MM.1S (cell line): ENCODE measurements at regions not wholly inside any gene's neighbourhood (a gene's known extent, or its start where the extent isn't known, plus 50 kb on each side); places are given as distances from the start of the nearest gene placed in this dataset.

ENCODE experiments used
- DNase-seq: peaks from one replicate; pipeline ENCODE4 v3.0.0-alpha.2; 2015
- H2AFZ ChIP-seq: fragments of 300-600 bp; sonication (generic); 2 replicates; pipeline ENCODE4 v1.6.0; 2016; ENCODE audit warnings: antibody characterized with exemption, low read length
- H3F3A ChIP-seq: fragments of 300-600 bp; sonication (generic); 2 replicates; pipeline ENCODE4 v1.6.1; 2016; ENCODE audit warnings: mild to moderate bottlenecking, antibody characterized with exemption, low read length, moderate library complexity, mixed read lengths; ENCODE audit not compliant: insufficient read depth
- H3K27ac ChIP-seq: fragments of 300-600 bp; sonication (generic); 2 replicates; pipeline ENCODE4 v1.5.1; 2016; ENCODE audit warnings: mild to moderate bottlenecking, low read length
- H3K27me3 ChIP-seq: fragments of 300-600 bp; sonication (generic); replicated peaks from 2 replicates; pipeline ENCODE4 v1.6.0; 2016; ENCODE audit warnings: low read length; ENCODE audit not compliant: insufficient read depth
- H3K36me3 ChIP-seq: fragments of 300-600 bp; sonication (generic); replicated peaks from 2 replicates; pipeline ENCODE4 v1.6.1; 2016; ENCODE audit warnings: mild to moderate bottlenecking, low read length, mixed read lengths; ENCODE audit not compliant: insufficient read depth
- H3K4me1 ChIP-seq: fragments of 300-600 bp; sonication (generic); 2 replicates; pipeline ENCODE4 v1.6.1; 2016; ENCODE audit warnings: low read length, mixed read lengths
- H3K4me2 ChIP-seq: fragments of 300-600 bp; sonication (generic); 2 replicates; pipeline ENCODE4 v1.6.0; 2016; ENCODE audit warnings: low read depth, low read length
- H3K4me3 ChIP-seq: fragments of 300-600 bp; sonication (generic); 2 replicates; pipeline ENCODE4 v1.5.1; 2016; ENCODE audit warnings: low read length, mixed read lengths
- H3K79me2 ChIP-seq: fragments of 300-600 bp; sonication (generic); 2 replicates; pipeline ENCODE4 v1.6.1; 2016; ENCODE audit warnings: mixed run types, low read length, mixed read lengths
- H3K9ac ChIP-seq: fragments of 300-600 bp; sonication (generic); 2 replicates; pipeline ENCODE4 v1.6.1; 2016; ENCODE audit warnings: low read length, mixed read lengths
- H3K9me2 ChIP-seq: fragments of 300-600 bp; sonication (generic); replicated peaks from 2 replicates; pipeline ENCODE4 v1.6.1; 2016; ENCODE audit warnings: mild to moderate bottlenecking, low read length, mixed read lengths; ENCODE audit not compliant: insufficient read depth
- H3K9me3 ChIP-seq: fragments of 300-600 bp; sonication (generic); replicated peaks from 2 replicates; pipeline ENCODE4 v1.6.1; 2016; ENCODE audit warnings: mild to moderate bottlenecking, low read length, mixed read lengths; ENCODE audit not compliant: insufficient read depth
- H4K20me1 ChIP-seq: fragments of 300-600 bp; sonication (generic); 2 replicates; pipeline ENCODE4 v1.6.1; 2016; ENCODE audit warnings: mild to moderate bottlenecking, low read length, moderate library complexity, mixed read lengths; ENCODE audit not compliant: insufficient read depth
- EZH2 ChIP-seq: fragments of 300-600 bp; sonication (generic); optimal IDR thresholded peaks from 2 replicates; pipeline ENCODE3; 2017; ENCODE audit warnings: low read depth, mild to moderate bottlenecking, antibody characterized with exemption, low read length, mixed read lengths
- EZH2phosphoT487 ChIP-seq: fragments of 300-600 bp; sonication (generic); IDR thresholded peaks from 2 replicates; pipeline ENCODE4 v1.6.1; 2018; ENCODE audit warnings: antibody characterized with exemption, low read length
- TF ChIP-seq, protein P1 (sequence below): fragments of 300-600 bp; sonication (generic); IDR thresholded peaks from 2 replicates; pipeline ENCODE4 v1.5.1; 2016; ENCODE audit warnings: antibody characterized with exemption, low read length, mixed read lengths

DNA sequence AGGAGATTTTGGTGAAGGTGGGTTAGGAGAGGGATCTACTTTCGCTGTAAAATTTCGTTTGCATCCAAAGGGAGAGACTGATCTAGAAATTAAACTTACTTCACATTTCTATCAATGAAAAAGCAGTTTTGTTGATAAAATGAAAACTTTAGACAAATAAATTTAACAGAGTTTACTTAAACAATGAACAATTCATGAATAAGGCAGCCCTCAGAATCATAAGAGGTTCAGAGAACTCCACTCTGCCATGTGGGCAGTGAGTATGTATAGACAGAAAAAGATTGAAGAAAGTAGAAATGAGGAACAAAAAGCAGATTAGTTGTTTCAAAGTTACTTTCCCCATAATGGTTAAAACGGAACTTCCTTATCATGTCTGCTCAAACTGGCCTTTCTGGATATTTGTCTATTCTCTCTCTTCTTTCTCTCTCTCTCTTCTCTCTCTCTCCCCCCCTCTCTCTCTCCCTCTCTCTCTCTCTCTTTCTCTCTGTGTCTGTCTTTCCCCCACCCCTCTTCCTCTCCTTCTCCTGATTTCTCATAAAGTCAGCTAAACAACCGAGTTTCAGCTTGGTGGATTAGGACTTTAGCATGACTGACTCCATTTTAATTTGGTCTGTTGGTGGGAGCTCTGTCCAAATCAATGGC lies 248.9 kb downstream of the TJP1 start:
- no peak overlapping the region for H3K4me2 ChIP-seq
- no peaks in the 10 kb centered on the region for H4K20me1 ChIP-seq
- H3K9me3 ChIP-seq: no peaks in the 10 kb centered on the region
- H3K36me3 ChIP-seq: no peaks in the 10 kb centered on the region
- H3K4me3 ChIP-seq: no peak overlapping the region
- TF ChIP-seq EZH2phosphoT487 (no peak), EZH2 (no peak)
- TF ChIP-seq, protein P1, sequence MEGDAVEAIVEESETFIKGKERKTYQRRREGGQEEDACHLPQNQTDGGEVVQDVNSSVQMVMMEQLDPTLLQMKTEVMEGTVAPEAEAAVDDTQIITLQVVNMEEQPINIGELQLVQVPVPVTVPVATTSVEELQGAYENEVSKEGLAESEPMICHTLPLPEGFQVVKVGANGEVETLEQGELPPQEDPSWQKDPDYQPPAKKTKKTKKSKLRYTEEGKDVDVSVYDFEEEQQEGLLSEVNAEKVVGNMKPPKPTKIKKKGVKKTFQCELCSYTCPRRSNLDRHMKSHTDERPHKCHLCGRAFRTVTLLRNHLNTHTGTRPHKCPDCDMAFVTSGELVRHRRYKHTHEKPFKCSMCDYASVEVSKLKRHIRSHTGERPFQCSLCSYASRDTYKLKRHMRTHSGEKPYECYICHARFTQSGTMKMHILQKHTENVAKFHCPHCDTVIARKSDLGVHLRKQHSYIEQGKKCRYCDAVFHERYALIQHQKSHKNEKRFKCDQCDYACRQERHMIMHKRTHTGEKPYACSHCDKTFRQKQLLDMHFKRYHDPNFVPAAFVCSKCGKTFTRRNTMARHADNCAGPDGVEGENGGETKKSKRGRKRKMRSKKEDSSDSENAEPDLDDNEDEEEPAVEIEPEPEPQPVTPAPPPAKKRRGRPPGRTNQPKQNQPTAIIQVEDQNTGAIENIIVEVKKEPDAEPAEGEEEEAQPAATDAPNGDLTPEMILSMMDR: no peak
- peaks cover 3% of the 10 kb centered on the region for H3F3A ChIP-seq
- H3K4me1 ChIP-seq: peaks cover 3% of the 10 kb centered on the region; the same call in 1 of the 2 replicates
- no peak overlapping the region for H2AFZ ChIP-seq
- H3K27me3 ChIP-seq: peaks cover 18% of the 10 kb centered on the region
- H3K27ac ChIP-seq: no peak overlapping the region
- no peaks in the 10 kb centered on the region for H3K9me2 ChIP-seq
- no peaks in the 10 kb centered on the region for H3K79me2 ChIP-seq
- H3K9ac ChIP-seq: no peak overlapping the region
- DNase-seq: no peak

DNA sequence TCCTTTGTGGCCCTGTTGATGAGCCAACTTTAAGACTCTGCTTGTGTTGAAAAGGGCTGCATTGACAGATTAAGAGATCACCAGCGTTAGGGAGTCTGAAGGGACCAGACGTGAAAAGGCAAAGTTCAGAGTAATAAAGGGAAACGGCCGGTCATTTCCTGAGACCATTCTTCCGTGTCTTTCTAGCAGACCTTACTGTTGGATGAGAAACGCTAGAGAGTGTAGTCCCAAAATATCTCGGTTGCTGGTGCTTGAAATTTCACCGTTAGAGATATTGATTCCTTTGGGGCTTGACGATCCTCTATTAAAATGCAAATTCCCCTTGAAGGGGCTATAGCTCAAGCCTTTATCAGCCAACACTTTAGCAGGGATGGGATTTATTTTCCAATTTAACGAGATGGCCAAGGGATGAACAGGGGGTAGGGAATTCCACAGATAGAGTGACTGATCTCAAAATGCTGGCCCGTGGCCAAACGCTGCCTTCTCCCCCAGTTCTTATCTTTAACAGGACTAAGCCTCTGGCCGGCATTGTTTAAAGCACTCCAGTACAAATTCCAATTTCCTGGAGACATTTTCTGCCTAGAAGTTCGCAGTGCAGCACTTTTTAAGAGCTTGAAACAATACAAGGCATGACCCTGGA lies 250.4 kb downstream of the TJP1 start:
- Histone ChIP-seq H3K9me2 (no peaks in the 10 kb centered on the region), H3K27me3 (peaks cover 18% of the 10 kb centered on the region), H3F3A (peaks cover 3% of the 10 kb centered on the region), H3K4me1 (peaks cover 3% of the 10 kb centered on the region; the same call in 1 of the 2 replicates), H3K9me3 (no peaks in the 10 kb centered on the region), H3K79me2 (no peaks in the 10 kb centered on the region), H3K36me3 (no peaks in the 10 kb centered on the region), H4K20me1 (no peaks in the 10 kb centered on the region), H3K9ac (no peak overlapping the region), H2AFZ (no peak overlapping the region), H3K27ac (no peak overlapping the region), H3K4me3 (no peak overlapping the region), H3K4me2 (peak overlapping the region; percentile 88; the same call in 1 of the 2 replicates)
- no peak for DNase-seq
- no peak for TF ChIP-seq EZH2
- no peak for TF ChIP-seq EZH2phosphoT487
- TF ChIP-seq, protein P1: no peak

DNA sequence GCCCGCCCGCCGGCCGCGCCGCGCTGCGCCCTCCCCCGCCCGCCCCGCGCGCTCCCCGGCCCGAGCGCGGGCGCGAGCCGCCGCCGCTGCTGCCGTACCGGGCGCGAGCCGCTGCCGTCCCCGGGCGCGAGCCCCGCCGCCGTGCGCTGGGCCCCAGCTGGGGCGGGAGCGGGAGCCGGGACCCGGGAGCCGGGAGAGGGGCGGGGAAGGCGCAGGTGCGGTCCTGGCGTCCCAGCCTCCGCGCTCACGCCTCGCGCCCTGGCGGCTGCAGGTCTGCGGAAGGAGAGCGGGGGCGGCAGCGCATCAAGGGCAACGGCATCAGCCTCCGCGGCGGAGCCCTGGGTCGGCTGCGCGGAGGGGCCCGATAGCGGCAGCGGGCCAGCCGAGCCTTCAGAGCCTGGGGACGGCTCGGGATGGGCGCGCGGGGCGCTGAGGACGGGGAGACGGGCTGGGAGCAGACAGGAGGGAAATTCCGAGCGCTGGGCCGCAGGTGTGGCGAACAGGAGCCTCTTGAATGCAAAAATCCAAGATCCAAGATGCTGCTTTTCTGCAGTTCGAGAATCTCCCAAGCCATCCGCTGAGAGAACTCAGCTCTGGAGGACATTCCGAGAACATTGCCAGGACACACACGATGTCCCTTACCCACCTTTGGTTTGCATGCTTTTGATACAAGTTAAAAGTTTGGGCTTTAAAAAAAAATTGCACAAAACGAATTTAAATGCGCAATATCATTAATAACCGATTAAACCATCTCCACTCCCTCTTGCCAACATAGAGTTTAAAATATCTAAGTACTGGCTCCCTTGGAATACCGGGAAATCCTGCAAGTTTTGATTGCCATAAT lies 251.1 kb downstream of the TJP1 start:
- Histone ChIP-seq H2AFZ (0 out of 2 replicates have a peak overlapping the region, but pooled peaks have one; percentile 48), H3K79me2 (no peaks in the 10 kb centered on the region), H3K9me3 (no peaks in the 10 kb centered on the region), H3K4me1 (peaks cover 3% of the 10 kb centered on the region; the same call in 1 of the 2 replicates), H3K9me2 (no peaks in the 10 kb centered on the region), H3K4me2 (peak overlapping the region; percentile 88), H3F3A (peaks cover 3% of the 10 kb centered on the region), H4K20me1 (no peaks in the 10 kb centered on the region), H3K27me3 (peaks cover 18% of the 10 kb centered on the region), H3K27ac (no peak overlapping the region), H3K9ac (no peak overlapping the region), H3K36me3 (no peaks in the 10 kb centered on the region), H3K4me3 (peak overlapping the region; percentile 59)
- peak; percentile 58 for DNase-seq
- TF ChIP-seq EZH2phosphoT487 (no peak), EZH2 (peak; percentile 40)
- TF ChIP-seq, protein P1: no peak
